Erythroblast (primary cell): ENCODE measurements at regions not wholly inside any gene's neighbourhood (a gene's known extent, or its start where the extent isn't known, plus 50 kb on each side); places are given as distances from the start of the nearest gene placed in this dataset.

Experiments
- GATA1 ChIP-seq: IDR thresholded peaks from 2 replicates; pipeline ENCODE4 v1.6.1; 2011; ENCODE audit warnings: low read depth, mild to moderate bottlenecking, control low read depth, low read length, moderate library complexity
- POLR2A ChIP-seq: IDR thresholded peaks from 2 replicates; pipeline ENCODE4 v1.6.1; 2011; ENCODE audit warnings: mild to moderate bottlenecking, low read length

- no peak for TF ChIP-seq POLR2A
- no peak for TF ChIP-seq GATA1
Observed at GRCh38 chr2:120431386-120432292, 85.7 kb downstream of the INHBB start.
